Left ventricle myocardium inferior (tissue), 1 donor: ENCODE measurements at regions not wholly inside any gene's neighbourhood (a gene's known extent, or its start where the extent isn't known, plus 50 kb on each side); places are given as distances from the start of the nearest gene placed in this dataset.

Experiments used
- DNase-seq: peaks from one replicate; pipeline ENCODE4 v3.0.0-alpha.2; 2020
- H3K27ac ChIP-seq: fragments of 200-600 bp; replicated peaks from 2 replicates; pipeline ENCODE4 v1.8.0; 2021
- H3K27me3 ChIP-seq: fragments of 200-600 bp; 2 replicates; pipeline ENCODE4 v1.8.0; 2021; ENCODE audit warnings: low read depth
- H3K36me3 ChIP-seq: fragments of 200-600 bp; 2 replicates; pipeline ENCODE4 v1.8.0; 2021
- H3K4me1 ChIP-seq: fragments of 200-600 bp; 2 replicates; pipeline ENCODE4 v1.8.0; 2021
- H3K4me3 ChIP-seq: fragments of 200-600 bp; 2 replicates; pipeline ENCODE4 v1.8.0; 2021; ENCODE audit warnings: mild to moderate bottlenecking, moderate library complexity
- H3K9me3 ChIP-seq: fragments of 200-600 bp; replicated peaks from 2 replicates; pipeline ENCODE4 v1.8.0; 2021
- intact Hi-C: fragments of 100-400 bp; cut with micrococcal nuclease; formaldehyde crosslinking; loops from one replicate; pipeline ENCODE4 v1.11.0; 2022
- TF ChIP-seq, protein P1 (sequence below): fragments of 200-600 bp; IDR thresholded peaks from 2 replicates; pipeline ENCODE4 v1.8.0; 2021; ENCODE audit warnings: antibody characterized with exemption, mild to moderate bottlenecking, borderline replicate concordance
- donor health status: DM: no; HTN: yes; CAD: no; lungs with severe emphysema.

DNA sequence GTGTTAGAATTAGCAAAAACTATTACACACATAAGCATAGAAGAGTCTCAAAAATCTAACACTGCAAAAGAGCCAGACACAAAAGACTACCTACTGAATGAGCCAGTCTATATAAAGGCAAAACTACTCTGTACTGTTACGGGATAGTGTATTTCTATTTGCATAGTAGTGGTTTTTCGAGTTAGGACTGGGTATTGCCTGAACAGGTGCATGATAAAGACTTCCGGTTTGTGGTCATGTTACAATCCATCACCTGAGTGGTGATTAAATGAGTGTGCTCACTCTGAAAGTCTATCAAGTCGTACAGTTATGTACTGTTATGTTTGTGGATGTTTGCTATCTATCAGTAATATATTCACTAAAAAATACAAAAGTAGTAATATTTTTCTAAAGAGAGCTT lies 523.3 kb upstream of the SYT4 start:
- H3K9me3 ChIP-seq = peaks cover 24% of the 10 kb centered on the region
- no peaks in the 10 kb centered on the region for H3K27me3 ChIP-seq
- no peaks in the 10 kb centered on the region for H3K36me3 ChIP-seq
- TF ChIP-seq, protein P1, sequence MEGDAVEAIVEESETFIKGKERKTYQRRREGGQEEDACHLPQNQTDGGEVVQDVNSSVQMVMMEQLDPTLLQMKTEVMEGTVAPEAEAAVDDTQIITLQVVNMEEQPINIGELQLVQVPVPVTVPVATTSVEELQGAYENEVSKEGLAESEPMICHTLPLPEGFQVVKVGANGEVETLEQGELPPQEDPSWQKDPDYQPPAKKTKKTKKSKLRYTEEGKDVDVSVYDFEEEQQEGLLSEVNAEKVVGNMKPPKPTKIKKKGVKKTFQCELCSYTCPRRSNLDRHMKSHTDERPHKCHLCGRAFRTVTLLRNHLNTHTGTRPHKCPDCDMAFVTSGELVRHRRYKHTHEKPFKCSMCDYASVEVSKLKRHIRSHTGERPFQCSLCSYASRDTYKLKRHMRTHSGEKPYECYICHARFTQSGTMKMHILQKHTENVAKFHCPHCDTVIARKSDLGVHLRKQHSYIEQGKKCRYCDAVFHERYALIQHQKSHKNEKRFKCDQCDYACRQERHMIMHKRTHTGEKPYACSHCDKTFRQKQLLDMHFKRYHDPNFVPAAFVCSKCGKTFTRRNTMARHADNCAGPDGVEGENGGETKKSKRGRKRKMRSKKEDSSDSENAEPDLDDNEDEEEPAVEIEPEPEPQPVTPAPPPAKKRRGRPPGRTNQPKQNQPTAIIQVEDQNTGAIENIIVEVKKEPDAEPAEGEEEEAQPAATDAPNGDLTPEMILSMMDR = no peak
- intact Hi-C loops = no loop called here
- no peak overlapping the region for H3K4me3 ChIP-seq
- no peak for DNase-seq
- H3K27ac ChIP-seq = no peak overlapping the region
- H3K4me1 ChIP-seq = no peaks in the 10 kb centered on the region

DNA sequence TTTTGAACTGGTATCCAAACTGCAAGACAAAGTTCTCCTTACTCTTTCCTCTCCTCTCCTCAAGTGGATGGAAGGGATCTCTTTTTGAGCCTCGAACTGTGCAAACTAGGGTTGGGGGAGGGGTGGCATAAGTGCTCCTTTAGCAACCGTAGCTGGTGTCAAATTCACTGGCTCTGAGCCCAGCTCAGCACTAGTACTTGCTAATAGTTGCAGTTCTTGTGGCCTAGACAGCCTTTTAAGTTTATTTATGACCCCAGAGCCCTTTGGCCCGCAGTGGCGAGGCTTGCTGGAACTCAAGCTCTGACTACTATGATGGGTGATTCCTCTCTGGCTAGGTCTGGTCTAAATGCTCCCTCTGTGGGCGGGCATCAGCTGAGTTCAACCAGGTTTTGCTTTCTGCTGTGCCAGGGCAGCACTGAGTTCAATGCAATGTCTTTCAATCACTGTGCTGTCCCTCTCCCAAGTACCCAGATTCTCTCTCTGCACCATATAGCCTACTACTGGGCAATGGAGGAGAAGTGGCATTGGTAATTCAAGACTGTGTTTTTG lies 528.4 kb upstream of the SYT4 start:
- intact Hi-C loops = no loop called here
- TF ChIP-seq, protein P1 = no peak
- no peak overlapping the region for H3K27ac ChIP-seq
- no peak for DNase-seq
- no peak overlapping the region for H3K4me3 ChIP-seq
- peaks cover 29% of the 10 kb centered on the region for H3K9me3 ChIP-seq
- H3K27me3 ChIP-seq = no peaks in the 10 kb centered on the region
- no peaks in the 10 kb centered on the region for H3K4me1 ChIP-seq
- H3K36me3 ChIP-seq = no peaks in the 10 kb centered on the region

DNA sequence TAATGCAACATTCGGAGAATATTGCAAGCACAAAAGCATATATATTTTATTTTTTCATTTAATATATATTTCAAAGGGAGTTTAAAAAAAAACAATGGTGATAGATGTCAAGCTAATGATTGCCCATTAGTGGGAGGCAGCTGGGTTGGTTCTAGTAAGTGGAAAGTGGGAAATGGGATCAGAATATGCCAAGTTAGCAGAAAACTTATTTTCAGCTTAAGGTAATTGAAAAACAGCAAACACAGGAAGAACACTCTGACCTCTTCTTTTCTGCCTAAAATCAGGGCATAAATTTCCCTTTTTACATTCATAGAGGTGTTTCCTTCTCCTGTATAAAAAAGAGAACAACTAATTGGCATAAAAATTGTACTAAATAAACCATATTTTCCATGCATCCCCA lies 535.3 kb upstream of the SYT4 start:
- Histone ChIP-seq H3K27me3 (no peaks in the 10 kb centered on the region), H3K4me3 (no peak overlapping the region), H3K9me3 (peaks cover 12% of the 10 kb centered on the region), H3K36me3 (no peaks in the 10 kb centered on the region), H3K4me1 (no peaks in the 10 kb centered on the region), H3K27ac (no peak overlapping the region)
- intact Hi-C loops = no loop called here
- TF ChIP-seq, protein P1 = no peak
- no peak for DNase-seq

DNA sequence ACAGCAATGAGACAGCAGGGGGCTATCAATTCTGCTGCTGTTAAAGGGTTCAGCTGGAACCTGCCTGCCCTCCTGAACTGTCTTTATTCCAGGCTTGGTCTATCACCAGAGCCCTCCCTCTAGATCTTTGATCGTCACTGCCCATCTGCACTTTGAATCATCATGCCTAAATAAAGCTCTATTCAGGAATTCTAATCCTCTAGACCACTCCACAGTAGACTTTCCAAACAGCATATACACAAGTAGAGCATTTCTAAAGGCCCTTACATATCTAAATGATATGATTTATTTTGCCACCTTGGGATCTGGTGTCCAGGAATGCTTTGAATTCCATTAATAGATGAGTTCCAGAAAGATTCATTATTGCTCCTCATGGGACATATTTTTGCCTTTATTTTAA lies 542.1 kb upstream of the SYT4 start:
- DNase-seq = no peak
- H3K27ac ChIP-seq = no peak overlapping the region
- intact Hi-C loops = no loop called here
- H3K9me3 ChIP-seq = peaks cover 12% of the 10 kb centered on the region
- H3K27me3 ChIP-seq = no peaks in the 10 kb centered on the region
- TF ChIP-seq, protein P1 = no peak
- no peaks in the 10 kb centered on the region for H3K36me3 ChIP-seq
- no peak overlapping the region for H3K4me3 ChIP-seq
- no peaks in the 10 kb centered on the region for H3K4me1 ChIP-seq

DNA sequence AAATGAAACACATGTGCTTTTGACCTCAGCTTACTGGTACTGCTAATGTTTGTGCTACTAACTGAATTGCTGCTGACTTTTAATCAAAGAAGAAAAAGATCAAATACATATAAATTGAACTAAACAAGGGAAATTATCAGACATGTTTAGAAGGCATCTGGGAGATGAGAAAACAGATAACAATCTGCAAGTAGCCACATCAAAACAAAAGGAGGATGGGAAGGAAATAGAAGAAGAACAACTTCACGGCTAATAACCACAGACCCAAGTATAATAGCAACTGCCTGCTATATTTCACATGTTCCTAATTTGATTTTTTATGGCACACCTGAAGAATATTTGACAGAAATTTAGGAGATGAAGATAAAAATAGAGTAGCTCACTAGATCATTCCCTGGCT lies 542.6 kb upstream of the SYT4 start:
- TF ChIP-seq, protein P1 = no peak

DNA sequence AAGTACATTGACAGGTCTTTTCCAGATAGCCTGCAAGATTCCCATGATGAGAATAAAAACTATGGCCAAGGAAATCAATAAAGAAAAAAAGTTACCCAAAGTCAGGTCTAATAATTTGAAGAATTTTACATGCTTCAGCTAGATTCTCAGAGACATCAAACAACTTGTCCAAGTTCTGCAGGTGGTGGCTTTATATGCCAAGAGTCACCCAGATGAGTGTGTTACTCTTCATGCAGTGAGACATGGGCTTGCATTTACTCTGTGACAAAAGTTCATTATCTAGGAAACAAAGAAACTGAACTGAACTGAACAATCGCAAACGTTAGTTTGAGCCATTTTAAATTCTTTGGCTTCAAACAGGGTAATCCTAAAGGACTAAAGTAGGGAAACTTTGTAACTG lies 548.5 kb upstream of the SYT4 start:
- H3K36me3 ChIP-seq = no peaks in the 10 kb centered on the region
- DNase-seq = no peak
- H3K27me3 ChIP-seq = no peaks in the 10 kb centered on the region
- H3K4me1 ChIP-seq = peaks cover 7% of the 10 kb centered on the region
- TF ChIP-seq, protein P1 = no peak
- no peaks in the 10 kb centered on the region for H3K9me3 ChIP-seq
- no peak overlapping the region for H3K4me3 ChIP-seq
- no peak overlapping the region for H3K27ac ChIP-seq
- intact Hi-C loops = no loop called here

More for the DNA sequence above, 542.6 kb upstream of the SYT4 start:
- no peaks in the 10 kb centered on the region for H3K27me3 ChIP-seq
- intact Hi-C loops = no loop called here
- peaks cover 12% of the 10 kb centered on the region for H3K9me3 ChIP-seq
- H3K36me3 ChIP-seq = no peaks in the 10 kb centered on the region
- H3K27ac ChIP-seq = no peak overlapping the region
- DNase-seq = no peak
- H3K4me3 ChIP-seq = no peak overlapping the region
- no peaks in the 10 kb centered on the region for H3K4me1 ChIP-seq
